Suprapubic skin (tissue), 4 donors: ENCODE measurements at regions not wholly inside any gene's neighbourhood (a gene's known extent, or its start where the extent isn't known, plus 50 kb on each side); places are given as distances from the start of the nearest gene placed in this dataset.
A peak's percentile ranks its signal among the peaks of the same experiment; 100 is the strongest.

Experiments used
- DNase-seq, 2 donors: peaks; one replicate each; pipeline ENCODE4 v3.0.0-alpha.2; 2019; ENCODE audit warnings: low spot score in 2 of 2
- H3K27ac ChIP-seq: fragments of 200-600 bp; sonication (generic); one replicate; pipeline ENCODE4 v1.5.1; 2019
- H3K27me3 ChIP-seq: fragments of 200-600 bp; sonication (generic); one replicate; pipeline ENCODE4 v1.5.1; 2019
- H3K36me3 ChIP-seq: fragments of 200-600 bp; sonication (generic); one replicate; pipeline ENCODE4 v1.5.1; 2019
- H3K4me1 ChIP-seq: fragments of 200-600 bp; sonication (generic); one replicate; pipeline ENCODE4 v1.5.1; 2019
- H3K4me3 ChIP-seq: fragments of 200-600 bp; sonication (generic); one replicate; pipeline ENCODE4 v1.5.1; 2019; ENCODE audit warnings: mild to moderate bottlenecking
- H3K9me3 ChIP-seq: fragments of 200-600 bp; sonication (generic); one replicate; pipeline ENCODE4 v1.5.1; 2019
- EP300 ChIP-seq: sonication (generic); formaldehyde crosslinking; IDR thresholded peaks from one replicate; pipeline ENCODE4 v1.6.1; 2017; ENCODE audit warnings: antibody characterized with exemption
- POLR2A ChIP-seq, 2 donors: fragments of 450-650 bp; IDR thresholded peaks; one replicate each; pipeline ENCODE4 v1.6.1; 2017; ENCODE audit warnings: antibody characterized with exemption in 2 of 2, mild to moderate bottlenecking in 2 of 2, moderate library complexity in 2 of 2
- POLR2AphosphoS5 ChIP-seq, 3 donors: sonication (generic); formaldehyde crosslinking; IDR thresholded peaks; one replicate each; pipeline ENCODE4 v1.6.1; 2017; ENCODE audit warnings: antibody characterized with exemption in 3 of 3
- WGBS: methylation state at CpG from one replicate; pipeline ENCODE4 v1.1.5; 2018; 5-methylcytosine and 5-hydroxymethylcytosine counted together
- TF ChIP-seq, protein P1 (sequence below), 2 donors: fragments of 200-600 bp in 1 of 2; fragments of 450-650 bp in 1 of 2; sonication (generic) in 1 of 2; IDR thresholded peaks; one replicate each; pipeline ENCODE4 v1.5.1; 2016 to 2019; ENCODE audit warnings: antibody characterized with exemption in 2 of 2, mild to moderate bottlenecking in 1 of 2, moderate library complexity in 1 of 2

DNA sequence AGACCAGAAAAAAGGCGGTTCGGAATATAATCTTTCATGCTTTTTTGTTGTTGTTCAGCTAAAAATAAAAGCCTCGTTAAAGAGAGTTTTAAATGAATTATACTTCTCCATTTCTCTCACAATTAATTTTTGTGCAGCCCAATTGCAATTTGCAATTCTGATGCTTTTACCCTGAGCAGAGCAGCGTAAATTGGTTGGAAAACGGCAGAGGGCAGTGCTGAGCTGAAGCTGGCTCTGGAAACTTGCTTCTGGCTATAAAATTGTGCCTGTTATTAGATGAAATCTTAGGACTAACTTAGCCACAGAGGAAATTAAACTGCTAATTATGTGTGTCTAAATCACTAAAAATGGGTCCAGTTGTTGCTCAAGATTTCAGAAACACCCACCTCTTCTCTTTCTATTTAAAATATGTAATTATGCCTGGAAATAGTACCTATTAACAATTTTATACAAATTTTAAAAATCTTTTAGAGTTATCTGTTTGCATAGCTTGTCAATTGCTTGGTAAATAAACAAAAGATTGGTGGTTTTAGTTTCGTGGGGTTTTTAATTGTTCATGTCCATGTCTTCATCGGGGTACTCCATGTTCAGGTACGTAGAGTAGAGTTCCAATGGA lies 441.8 kb upstream of the TLE4 start:
- Histone ChIP-seq H3K27ac (no peak overlapping the region), H3K4me1 (no peaks in the 10 kb centered on the region), H3K9me3 (no peaks in the 10 kb centered on the region), H3K36me3 (no peaks in the 10 kb centered on the region), H3K4me3 (no peak overlapping the region), H3K27me3 (no peaks in the 10 kb centered on the region)
- WGBS = 49% methylated on average over 8 of the region's 8 CpGs
- TF ChIP-seq, protein P1, sequence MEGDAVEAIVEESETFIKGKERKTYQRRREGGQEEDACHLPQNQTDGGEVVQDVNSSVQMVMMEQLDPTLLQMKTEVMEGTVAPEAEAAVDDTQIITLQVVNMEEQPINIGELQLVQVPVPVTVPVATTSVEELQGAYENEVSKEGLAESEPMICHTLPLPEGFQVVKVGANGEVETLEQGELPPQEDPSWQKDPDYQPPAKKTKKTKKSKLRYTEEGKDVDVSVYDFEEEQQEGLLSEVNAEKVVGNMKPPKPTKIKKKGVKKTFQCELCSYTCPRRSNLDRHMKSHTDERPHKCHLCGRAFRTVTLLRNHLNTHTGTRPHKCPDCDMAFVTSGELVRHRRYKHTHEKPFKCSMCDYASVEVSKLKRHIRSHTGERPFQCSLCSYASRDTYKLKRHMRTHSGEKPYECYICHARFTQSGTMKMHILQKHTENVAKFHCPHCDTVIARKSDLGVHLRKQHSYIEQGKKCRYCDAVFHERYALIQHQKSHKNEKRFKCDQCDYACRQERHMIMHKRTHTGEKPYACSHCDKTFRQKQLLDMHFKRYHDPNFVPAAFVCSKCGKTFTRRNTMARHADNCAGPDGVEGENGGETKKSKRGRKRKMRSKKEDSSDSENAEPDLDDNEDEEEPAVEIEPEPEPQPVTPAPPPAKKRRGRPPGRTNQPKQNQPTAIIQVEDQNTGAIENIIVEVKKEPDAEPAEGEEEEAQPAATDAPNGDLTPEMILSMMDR (IDR thresholded peaks at IDR 0.05) = peak; percentile 64 to 79
- TF ChIP-seq EP300 = no peak
- DNase-seq = no peak

DNA sequence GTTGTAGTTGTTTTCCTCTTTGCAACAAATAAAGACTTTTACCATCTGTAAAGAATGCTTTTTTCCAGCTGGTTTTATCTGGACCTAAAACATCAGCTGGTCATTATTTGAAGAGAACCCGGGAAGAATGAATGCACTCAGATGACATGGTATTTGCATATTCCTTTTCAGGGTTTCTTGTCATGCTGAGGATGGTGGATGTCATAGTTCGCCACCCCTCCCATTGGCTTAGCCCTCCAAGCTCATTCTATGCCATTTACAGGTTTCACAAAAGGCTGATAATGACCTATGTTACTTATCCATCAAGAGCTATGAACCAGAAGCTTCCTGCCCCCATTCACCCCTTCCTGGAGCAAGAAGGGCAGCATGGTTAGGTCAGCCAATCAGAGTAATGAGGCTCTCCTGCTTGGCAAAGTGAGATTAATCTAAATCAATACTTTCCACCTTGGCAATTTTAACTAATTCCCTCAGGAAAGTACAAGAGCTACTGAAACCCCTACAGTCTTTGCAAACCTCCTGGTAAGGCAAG lies 440.5 kb upstream of the TLE4 start:
- TF ChIP-seq POLR2AphosphoS5 (IDR thresholded peaks at IDR 0.05) (no peak), EP300 (no peak), POLR2A (IDR thresholded peaks at IDR 0.05) (no peak)
- TF ChIP-seq, protein P1 (IDR thresholded peaks at IDR 0.05) = no peak

DNA sequence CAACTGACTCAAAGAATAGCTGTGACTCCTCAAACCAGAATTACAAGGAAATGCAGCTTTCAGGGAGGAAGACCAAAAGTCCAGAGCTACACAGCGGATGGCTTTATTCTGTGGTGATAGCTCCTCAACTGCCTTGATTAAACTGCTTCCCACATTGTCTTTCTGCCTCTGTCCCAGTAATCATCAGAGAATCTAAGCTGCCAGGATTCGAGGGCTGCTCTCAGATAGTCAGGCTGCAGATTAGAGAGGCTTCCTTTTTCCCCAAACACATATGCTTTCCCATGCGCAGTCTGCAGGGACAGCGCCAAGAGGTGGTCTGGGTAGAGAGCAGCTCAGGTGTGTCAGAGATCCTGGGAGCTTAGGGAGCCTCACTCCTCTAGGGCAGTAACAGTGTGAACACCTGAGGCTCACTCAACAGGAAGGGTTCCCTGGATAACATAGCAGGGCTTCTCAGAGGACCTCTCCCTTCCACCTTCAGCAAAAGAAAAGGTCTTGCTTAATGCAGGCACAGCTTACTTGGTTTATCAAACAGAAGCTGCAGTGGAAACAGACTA lies 439.9 kb upstream of the TLE4 start:
- Histone ChIP-seq H3K4me1 (no peaks in the 10 kb centered on the region), H3K9me3 (no peaks in the 10 kb centered on the region), H3K27ac (no peak overlapping the region), H3K4me3 (no peak overlapping the region), H3K36me3 (no peaks in the 10 kb centered on the region), H3K27me3 (no peaks in the 10 kb centered on the region)
- TF ChIP-seq EP300 (no peak), POLR2AphosphoS5 (IDR thresholded peaks at IDR 0.05) (no peak), POLR2A (IDR thresholded peaks at IDR 0.05) (no peak)
- TF ChIP-seq, protein P1 (IDR thresholded peaks at IDR 0.05) = no peak
- WGBS = 78% methylated on average over 4 of the region's 4 CpGs
- no peak for DNase-seq

More for the DNA sequence above, 440.5 kb upstream of the TLE4 start:
- no peaks in the 10 kb centered on the region for H3K9me3 ChIP-seq
- no peaks in the 10 kb centered on the region for H3K27me3 ChIP-seq
- DNase-seq = no peak
- no peak overlapping the region for H3K4me3 ChIP-seq
- WGBS = 82% methylated on average over 2 of the region's 2 CpGs
- H3K36me3 ChIP-seq = no peaks in the 10 kb centered on the region
- H3K4me1 ChIP-seq = no peaks in the 10 kb centered on the region
- no peak overlapping the region for H3K27ac ChIP-seq

DNA sequence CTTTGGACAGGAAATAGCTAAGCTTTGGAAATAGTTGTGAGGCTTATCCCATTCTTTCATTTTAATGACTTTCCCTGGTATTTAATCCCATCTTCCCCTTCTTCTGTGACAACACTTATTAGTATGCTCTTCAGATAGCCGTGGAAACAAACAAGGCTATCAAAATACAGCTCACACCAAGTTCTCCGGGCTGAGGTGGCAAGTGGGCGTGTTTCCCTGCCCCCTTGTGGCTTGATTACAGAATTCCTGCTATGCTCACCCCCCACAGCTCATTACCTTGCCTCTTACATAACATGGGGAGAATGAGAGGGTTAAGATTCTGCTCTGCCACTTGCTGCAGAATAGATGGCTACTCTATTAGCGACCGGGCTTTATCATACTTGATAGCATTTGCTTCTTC lies 437.1 kb upstream of the TLE4 start:
- Histone ChIP-seq H3K9me3 (no peaks in the 10 kb centered on the region), H3K4me3 (no peak overlapping the region), H3K27ac (no peak overlapping the region), H3K4me1 (no peaks in the 10 kb centered on the region), H3K36me3 (no peaks in the 10 kb centered on the region), H3K27me3 (no peaks in the 10 kb centered on the region)
- DNase-seq = no peak
- TF ChIP-seq, protein P1 (IDR thresholded peaks at IDR 0.05) = no peak
- TF ChIP-seq POLR2A (IDR thresholded peaks at IDR 0.05) (no peak), EP300 (no peak), POLR2AphosphoS5 (IDR thresholded peaks at IDR 0.05) (no peak)
- WGBS = 69% methylated on average over 5 of the region's 5 CpGs

DNA sequence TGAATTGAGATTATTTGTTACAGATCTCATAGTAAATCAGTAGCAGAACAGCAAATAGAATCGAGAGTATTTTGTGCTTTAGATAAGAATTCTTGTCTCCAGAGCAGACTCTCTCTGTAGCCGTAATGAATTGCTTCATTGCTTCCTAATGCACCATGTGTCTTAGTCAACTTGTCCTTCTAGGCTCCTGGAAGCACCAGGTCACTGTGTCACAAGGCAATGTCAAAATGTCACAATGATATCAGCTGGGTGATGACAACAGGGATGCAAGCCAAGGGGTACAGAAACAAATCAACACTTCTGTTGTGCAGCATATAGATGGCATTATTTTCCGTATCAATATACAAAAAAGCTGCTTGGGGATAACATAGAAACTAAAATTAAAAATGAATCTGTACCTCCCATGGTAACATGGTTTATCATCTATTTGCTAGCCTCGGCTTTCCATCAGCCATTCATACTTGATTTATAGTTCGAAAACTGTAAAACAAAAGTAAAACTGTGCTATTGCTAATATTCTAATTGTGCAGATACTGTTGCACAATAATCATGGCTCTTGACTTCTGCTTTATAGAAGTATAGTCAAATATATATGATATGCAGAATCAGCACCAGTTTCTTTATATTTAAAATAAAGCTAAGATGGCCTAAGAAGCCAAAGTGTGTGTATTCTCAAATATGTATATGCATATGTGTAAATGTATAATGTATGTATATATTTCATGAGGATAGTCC lies 435.9 kb upstream of the TLE4 start:
- TF ChIP-seq POLR2AphosphoS5 (IDR thresholded peaks at IDR 0.05) (no peak), EP300 (no peak), POLR2A (IDR thresholded peaks at IDR 0.05) (no peak)
- TF ChIP-seq, protein P1 (IDR thresholded peaks at IDR 0.05) = no peak
- no peaks in the 10 kb centered on the region for H3K9me3 ChIP-seq

More for the DNA sequence above, 435.9 kb upstream of the TLE4 start:
- DNase-seq = no peak
- Histone ChIP-seq H3K27me3 (no peaks in the 10 kb centered on the region), H3K4me3 (no peak overlapping the region), H3K36me3 (no peaks in the 10 kb centered on the region), H3K27ac (no peak overlapping the region), H3K4me1 (peaks cover 3% of the 10 kb centered on the region)
- 90% methylated on average over 5 of the region's 5 CpGs for WGBS
